CD4-positive, alpha-beta T cell treated with Interleukin-12 subunit alpha and Interleukin-12 subunit beta, for 1 hour (primary cell): ENCODE measurements at regions not wholly inside any gene's neighbourhood (a gene's known extent, or its start where the extent isn't known, plus 50 kb on each side); places are given as distances from the start of the nearest gene placed in this dataset.
A peak's percentile ranks its signal among the peaks of the same experiment; 100 is the strongest.
"Not testable (repeated sequence)": the region's sequence is repeated elsewhere in the genome, so short reads cannot be mapped to it uniquely, and the experiment has no call there.

Experiments
- DNase-seq: peaks from one replicate; pipeline ENCODE4 v3.0.0-alpha.2; 2020

DNA sequence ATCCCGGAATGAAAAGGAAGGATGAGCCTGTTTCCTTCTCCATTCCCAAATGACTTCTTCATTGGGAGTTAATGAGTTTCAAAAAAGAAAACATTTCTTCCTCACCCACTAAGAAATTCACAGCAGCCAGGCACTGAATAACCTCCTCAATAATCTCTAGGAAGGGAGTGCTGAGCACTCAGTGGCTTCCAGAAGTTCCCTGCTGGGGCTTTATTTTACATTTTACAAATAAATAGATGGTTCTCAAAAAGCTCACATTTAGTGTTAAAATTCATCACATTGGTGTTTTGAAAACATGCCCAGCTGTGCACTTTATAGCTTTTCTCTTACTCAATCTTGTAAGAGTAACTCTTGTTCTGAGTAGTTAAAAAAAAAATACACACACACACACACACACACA, 148.9 kb upstream of the PFKP start:
- DNase-seq = no peak

DNA sequence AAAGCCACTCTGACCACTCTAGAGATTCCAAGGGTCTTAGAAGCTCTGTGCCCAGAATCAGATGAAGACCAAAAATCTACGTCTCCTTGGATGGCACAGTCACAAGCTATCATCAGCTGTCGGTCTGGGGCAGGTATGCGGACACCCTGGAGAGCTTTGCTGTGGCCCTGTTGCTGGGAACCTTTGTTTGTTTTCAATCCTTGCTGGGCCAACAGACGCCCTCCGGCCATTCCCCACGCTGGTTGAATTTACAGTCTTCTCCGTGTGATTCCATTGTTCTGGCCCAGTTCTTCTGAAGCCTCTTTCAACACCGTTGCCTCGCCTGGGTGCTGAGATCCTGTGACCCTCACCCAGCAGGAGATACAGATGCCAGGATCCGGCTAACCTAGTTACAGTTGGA, 149.4 kb upstream of the PFKP start:
- DNase-seq = no peak

DNA sequence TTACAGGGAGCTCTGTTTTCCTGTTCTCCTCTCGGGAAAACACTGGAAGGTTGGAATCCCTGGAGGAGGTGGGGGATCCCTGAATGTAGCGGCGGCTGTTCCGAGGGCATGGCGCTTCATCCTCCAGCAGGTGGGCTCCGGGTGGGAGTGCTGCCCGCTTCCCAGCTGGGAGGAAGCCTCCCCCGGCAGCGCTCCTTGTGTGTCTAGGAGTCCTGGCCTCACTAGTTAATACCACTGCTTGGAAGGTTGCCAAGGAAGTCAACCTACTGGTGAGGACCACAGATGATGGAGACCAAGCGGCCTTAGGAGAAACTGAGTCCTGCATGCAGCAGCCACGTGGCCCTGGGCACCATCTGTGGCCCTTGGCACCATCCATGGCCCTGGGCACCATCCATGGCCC, 151.9 kb upstream of the PFKP start:
- no peak for DNase-seq

DNA sequence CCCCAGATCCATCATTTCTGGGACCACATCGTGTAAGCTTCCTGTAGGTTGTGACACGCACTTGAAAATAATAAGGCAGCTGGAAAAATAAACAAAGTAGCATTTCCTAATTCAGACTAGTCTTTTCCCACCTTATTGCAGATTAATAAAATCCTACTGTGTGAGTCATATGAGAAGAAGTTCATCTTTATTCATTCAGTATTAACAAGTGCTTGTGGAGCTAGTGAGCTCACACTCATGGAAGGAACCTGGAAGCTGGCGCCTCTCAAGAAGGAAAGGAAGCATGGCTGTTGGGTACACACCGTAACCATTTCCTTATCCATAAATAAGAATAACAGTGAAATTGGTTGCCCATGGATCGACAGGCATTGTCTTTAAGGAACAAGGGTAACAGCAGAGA, 152.6 kb upstream of the PFKP start:
- DNase-seq = no peak

DNA sequence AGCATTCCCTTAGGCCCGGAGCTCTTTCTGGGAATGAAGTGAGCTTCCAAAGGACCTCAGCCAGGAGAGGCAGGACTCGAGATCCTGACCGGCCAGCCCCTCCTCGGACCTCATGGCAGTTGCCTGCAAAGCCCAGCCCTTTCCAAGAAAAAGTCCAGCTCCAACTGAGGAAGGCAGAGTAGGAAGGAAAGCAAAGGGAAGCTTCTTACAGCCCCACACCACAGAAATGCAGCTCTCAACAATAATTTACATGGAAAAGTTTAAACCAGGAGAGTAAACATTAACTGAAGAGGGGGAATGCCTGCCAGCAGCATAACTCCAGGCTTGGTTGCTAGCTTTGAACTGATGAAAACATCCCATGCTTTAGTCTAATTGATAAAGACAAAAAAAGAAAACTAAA, 153.9 kb upstream of the PFKP start:
- no peak for DNase-seq

DNA sequence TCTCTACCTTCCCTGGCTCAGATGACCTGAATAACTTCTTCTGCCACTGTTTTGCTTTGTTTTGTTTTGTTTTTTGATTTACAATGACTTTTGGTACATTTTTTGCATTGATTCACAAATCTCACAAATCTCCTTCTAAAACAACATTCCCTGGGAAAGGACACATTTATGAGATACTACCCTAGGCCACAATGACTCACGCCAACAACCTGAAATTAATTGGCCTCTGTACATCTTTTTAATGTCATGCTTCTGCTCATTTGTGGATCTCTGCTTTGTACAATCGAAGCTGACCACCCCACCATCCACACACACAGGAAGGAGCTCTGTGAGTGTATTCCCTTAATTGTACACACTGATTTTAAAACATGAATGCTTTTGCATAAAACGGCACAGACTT, 156.7 kb upstream of the PFKP start:
- no peak for DNase-seq

DNA sequence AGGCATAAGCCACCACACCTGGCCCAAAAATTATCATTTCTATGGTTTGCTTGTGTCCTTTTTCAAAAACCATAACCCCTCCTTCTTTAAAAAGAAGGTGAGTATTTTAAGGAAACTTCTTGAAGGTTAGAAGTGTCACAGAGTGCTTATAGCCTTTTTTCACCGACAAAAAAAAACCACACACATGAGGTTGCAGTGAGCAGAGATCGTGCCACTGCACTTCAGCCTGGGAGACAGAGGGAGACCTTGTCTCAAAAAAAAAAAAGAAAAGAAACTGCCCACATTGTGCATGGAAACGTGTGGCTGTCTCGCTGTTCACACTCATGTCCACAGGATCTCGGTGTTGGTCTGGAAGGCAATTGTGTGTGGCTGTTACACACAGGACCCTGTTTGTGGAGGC, 157.4 kb upstream of the PFKP start:
- DNase-seq = no peak

DNA sequence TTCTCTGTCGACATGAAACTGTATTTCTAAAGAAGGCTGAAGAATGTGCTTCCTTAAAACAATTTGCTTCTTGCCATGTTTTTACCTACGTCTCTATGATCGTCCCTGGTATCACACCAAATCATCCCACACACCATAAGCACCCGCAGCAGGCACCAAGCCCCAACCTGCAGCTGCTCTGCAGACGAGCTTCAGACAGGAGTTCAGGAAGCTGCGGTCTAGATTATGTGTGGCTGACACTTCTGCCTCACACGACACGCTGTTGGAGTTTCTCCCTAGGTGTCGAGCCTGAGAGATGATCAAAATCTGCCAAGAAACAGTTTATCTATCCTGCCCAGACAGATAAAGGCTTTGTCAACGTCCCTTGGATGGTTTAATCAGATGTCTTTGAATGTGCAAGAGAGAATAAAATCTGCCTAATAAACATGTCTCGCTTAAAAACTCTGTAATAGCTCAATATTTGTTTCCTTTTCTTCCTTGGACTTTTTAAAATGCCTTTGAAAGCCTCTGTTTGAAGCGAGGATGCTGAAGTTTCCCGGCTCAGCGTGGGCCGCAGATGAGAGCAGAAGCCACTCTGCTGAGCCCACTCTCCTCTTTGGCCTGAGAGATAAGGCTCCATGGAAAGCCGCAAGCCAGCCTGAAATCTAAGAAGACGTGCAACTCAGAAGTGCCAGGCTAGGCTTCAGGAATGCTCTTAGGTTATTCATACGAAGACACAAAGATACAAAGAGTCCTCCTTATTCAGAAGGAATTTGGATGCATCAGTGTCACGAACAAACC, 158.3 kb upstream of the PFKP start:
- DNase-seq = peak; percentile 2

DNA sequence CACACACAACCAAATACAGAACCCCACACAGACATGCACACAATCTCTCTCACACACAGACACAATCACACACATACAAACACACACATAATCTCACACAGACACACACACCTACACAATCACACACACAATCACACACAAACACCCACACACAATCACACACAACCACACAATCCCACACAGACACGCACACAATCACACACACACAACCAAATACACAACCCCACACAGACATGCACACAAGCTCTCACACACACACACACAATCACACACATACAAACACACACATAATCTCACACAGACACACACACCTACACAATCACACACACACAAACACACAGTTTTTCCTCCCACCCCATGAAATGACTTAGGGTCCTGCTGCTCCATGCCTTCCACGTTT, 160.4 kb upstream of the PFKP start:
- DNase-seq = no peak

DNA sequence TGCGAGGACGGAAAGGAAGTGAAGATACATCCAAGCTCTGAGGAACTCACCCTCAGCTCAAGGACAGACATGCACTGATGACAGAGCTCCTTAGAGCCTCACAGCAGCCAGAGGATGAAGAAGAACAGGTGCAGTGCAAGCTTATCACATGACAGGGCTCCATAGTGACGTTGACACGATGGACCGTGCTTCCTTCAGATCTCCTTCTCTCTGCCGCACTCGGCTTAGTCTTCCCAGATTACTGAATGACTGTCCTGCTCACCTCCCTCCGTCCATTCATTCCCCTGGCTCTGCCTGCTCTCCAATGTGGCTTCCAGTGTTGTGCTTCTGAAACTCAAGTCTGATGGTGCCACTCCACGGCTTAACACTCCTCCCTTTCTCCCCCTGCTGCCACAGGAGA, 161.5 kb upstream of the PFKP start:
- no peak for DNase-seq

DNA sequence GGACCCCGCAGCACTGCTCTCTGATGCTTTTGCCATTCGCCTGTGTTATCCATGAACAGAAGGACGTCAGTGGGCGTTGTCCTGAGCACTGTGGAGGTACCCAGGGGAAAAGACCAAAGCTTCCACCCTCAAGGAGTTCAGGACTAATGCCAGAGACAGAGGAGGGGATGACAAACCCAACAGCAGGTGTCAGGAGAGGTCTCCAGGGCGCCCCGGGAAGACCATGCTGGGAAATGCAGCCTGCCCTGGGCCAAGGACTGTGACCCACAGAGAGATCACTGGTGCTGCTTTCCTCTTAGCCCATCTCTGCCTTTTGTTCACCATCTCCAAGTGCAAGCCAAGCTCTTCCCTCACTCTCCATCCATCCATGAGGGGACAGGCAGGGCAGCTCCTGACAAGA, 166.8 kb upstream of the PFKP start:
- DNase-seq = no peak

DNA sequence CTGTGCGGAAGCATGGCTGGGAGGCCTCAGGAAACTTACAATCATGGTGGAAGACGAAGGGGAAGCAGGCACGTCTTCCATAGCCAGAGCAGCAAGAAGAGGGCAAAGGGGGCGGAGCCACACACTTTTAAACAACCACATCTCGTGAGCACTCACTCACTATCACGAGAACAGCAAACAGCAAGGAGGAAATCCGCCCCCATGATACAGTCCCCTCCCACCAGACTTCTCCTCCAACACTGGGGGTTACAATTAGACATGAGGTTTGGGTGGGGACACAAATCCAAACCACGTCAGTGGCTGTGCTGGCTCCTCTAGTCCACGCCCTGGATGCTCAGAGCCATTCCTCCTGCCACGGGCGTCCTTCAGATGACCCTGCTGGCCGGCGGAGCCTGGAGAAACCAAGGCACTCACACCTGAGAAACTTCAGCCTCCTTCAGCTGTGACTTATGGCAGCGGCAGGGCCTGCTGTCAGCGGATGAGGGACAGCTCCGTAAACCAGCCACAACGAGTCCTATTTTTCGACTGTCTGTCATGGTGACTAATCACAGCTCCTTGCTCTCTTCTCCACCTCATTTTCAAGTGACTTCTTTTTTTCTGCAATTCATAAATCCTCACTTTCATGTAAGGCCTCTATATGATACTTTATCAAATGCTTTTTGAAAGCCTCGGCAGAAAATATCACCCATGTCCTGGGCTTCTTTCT, 167.9 kb upstream of the PFKP start:
- DNase-seq = no peak

DNA sequence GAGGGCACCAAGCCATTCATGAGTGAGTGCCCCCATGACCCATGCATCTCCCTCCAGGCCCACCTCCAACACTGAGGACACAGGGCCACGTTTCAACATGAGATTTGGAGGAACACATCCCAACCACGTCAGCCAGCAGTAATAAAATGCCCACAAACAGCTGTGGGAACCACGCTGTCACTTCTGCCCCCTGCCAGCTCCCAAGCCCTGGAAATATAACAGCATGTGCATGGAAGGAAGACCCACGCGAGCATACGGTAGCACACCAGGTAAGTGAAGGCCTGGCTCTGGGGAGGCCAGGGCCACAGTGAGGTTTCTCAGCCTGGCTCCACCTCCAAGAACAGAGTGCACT, 168.9 kb upstream of the PFKP start:
- DNase-seq = no peak

DNA sequence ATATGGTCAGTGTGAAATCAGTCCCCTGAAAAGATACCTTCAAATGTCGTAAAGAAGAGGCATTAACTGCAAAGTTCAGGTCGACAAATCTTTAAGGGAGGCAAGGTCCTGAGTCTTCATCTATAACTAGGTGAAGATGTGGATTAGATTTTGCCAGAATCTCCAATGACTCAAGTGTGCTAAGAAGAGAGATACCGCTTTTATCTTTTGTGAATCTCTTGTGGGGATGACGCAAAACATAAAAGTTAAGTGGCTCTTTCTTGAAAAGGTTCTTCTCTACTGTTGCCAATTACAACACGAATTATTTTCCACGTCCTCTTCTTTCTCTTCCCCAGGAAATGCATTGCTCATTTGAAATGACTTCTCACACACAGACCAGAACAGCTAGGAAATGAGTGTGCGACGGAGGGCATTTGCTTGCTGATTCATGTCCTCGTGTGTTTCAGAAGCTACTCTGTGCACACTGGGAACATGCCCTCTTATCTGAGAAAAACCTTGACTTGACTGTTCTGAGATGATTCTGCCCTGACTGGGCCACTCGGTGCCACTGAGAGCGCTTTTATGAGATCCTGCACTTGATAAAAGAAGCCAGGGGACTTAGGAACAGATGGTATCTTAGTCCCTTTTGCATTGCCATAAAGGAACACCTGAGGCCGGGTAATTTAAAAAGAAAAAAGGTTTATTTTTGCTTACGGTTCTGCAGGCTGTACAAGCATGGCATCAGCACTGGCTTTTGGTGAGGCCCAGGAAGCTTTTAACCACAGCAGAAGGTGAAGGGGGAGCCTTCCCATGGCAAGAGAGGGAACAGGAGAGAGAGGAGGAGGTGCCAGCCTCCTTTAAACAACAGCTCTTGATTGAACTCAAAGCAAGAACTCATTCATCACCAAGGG, 169.5 kb upstream of the PFKP start:
- no peak for DNase-seq

DNA sequence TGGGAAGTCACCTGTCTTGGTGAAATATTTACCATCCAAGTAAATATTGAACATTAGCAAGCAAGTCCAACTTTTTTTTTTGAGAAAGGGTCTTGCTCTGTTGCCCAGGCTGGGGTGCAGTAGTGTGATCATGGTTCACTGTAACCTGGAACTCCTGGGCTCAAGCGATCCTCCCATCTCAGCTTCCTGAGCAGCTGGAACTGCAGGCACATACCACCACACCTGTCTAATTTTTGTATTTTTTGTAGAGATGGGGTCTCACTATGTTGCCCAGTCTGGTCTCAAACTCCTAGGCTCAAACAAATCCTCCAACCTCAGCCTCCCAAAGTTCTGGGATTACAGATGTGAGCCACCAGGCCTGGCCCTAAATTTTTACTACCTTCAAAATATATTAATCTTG, 171.0 kb upstream of the PFKP start:
- not testable (repeated sequence) for DNase-seq

DNA sequence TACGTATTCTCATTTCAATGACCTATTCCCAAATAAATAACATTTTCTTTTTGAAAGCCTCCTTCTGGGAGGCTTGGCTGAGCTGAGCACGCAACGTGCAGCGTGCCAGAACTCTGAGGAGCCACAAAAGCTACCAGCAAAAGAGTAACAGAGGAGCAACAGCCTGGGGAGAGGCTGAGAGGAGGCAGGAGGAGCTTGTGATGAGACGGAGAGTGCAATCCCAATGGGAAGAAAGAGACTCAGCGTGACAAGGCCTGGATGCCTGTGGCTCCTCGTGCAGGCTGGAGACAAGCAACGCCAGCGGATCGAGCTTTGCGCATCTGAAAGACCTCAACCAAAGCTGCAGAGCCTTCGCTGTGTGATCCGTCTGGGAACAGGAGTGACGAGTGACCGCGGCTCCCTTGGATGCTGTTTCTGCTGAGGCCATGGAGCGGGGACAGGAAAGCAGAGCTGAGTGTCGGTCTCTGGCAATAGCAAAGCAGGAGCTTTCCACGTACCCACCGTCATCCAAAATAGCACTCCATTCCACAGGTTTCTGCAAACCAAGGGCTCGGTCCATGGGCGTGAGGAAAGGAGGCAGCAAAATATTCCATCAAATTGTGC, 171.7 kb upstream of the PFKP start:
- no peak for DNase-seq

DNA sequence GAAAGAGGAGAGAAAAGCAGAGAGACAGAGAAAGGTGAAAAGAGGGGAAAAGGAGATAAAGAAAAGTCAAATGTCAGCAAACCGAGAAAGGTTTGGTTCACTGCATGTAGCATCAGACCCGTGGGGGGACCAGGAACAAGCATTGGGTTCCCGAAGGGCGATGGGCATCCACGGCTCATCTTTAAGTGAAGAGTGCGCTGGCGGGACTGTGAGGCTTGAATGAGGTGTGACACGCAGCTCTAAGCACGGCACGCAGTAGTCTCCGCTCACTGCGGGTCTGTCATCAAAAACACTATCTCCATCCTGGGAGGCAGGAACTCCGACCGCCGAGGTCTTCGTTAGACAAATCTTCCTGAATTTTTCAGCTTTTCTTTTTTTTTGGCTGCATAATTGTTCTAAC, 173.4 kb upstream of the PFKP start:
- DNase-seq = no peak

DNA sequence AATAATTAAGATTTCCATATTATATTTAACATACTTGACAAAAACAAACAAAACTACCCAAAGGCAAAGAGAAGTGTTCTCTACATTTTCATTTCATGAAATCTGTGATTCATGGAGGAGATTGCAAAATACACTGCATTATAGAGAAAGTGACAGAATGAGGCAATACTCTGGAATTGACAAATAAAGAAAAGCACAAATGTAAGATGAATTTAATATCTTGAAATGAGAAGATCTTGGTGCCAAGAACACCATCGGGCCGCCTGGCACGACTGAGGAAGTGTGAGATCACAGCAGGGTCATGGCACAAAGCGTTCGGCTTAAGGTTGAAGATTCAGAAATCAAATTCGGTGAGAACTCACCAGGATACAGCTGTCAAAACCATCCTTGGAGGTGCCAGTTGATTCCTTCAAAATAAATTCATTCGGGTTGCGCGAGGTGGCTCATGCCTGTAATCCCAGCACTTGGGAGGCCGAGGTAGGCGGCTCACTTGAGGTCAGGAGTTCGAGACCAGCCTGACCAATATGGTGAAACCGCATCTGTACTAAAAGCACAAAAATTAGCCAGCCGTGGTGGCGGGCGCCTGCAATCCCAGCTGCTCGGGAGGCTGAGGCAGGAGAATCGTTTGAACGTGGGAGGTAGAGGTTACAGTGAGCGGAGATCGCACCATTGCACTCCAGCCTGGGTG, 174.0 kb upstream of the PFKP start:
- no peak for DNase-seq

DNA sequence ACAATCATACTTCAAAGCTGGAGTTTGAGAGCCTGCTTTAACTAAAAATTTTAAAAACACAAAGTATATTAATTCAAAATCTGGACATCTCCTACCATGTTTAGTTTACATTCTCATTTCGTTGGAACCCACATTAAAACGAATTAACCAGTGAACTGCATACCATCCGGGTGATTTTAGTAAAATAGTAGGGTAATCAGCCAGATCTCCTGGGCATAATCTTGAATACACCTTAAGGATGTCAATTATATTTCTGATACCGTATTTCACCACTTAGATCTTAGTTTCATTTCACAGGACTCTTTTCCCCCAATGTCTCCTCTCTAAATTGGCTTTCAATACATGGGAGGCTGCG, 175.6 kb upstream of the PFKP start:
- no peak for DNase-seq

DNA sequence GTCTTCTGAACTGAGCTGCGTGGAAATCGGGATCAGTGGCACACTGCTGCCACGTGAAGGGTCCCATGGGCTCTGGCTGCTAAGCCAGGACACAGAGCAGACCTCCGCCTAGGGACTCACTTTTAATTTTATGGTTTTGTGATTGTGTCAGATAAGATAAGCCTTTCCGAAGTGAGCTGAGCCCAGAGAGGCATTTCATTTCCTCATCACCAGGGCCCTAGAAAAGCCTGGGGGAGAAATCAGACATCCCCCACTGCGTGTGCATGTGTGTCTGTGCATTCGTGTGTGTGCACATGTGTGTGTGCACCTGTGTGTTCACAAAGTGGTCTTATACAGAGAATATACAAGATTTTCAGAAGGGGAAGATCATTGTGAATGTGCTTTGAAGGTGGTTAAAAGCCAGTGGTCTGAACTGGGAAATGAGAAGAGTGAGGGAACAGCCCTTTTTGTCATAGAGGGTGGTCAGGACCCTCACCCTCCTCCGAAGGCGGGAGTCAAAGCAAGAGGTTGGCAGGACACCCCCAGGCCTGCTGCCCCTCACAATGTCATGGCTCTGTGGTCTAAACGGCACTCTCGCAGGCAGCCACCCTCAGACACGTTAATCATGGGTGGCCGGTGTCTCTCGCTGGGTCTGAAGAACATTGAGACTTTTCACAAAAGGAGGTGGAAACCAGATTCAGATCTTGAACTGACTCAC, 176.1 kb upstream of the PFKP start:
- DNase-seq = no peak

DNA sequence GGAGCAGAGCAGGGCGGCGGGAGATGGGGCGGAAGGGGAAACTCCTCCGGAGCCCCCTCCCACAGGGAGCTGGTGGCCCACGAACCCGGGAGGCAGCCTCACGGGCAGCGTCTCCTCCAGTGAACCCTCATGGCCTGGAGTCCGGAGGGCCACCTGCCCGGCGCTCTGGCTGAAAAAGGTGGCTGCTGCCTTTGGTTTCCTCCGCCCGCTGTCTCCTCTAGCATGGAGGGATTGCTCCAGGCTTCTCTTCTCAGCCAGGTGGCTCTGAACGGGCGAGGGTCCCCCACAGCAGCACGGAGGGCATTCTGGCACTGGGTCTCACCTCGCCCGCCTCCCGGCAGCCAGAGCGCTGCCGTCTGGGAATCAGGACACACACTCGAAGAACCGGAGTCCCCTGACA, 177.3 kb upstream of the PFKP start:
- no peak for DNase-seq

DNA sequence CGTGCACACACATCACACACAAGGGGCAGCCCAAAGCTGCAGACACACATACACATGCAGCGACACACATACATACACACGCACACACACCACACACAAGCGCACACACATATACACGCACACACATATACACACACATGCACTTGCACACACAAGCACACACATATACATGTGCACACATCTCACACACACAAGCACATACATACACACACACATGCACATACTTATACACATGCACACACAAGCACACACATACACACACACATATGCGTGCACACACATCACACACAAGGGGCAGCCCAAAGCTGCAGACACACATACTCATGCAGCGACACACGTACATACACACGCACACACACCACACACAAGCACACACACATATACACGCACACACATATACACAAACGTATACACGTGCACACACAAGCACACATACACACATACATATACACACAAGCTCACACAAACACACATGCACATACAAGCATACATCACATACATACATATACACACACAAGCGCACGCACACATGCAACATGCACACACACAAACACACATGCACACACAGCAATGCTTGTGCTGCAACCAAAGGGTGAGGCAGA, 178.8 kb upstream of the PFKP start:
- DNase-seq = no peak
